Esophagus (tissue), 2 donors: ENCODE measurements at regions not wholly inside any gene's neighbourhood (a gene's known extent, or its start where the extent isn't known, plus 50 kb on each side); places are given as distances from the start of the nearest gene placed in this dataset.

Experiments used
- H3K27ac ChIP-seq, 2 donors: one replicate each; pipeline ENCODE4 v1.5.1; 2013; ENCODE audit warnings: low read depth in 2 of 2, mild to moderate bottlenecking in 2 of 2, inconsistent platforms in 1 of 2, low read length in 1 of 2, moderate library complexity in 1 of 2
- H3K27me3 ChIP-seq, 2 donors: one replicate each; pipeline ENCODE4 v1.6.1; 2013; ENCODE audit warnings: low read length in 2 of 2, control low read depth in 1 of 2, mild to moderate bottlenecking in 1 of 2; ENCODE audit not compliant: insufficient read depth in 2 of 2, control insufficient read depth in 1 of 2
- H3K36me3 ChIP-seq, 2 donors: one replicate each; pipeline ENCODE4 v1.6.1; 2013; ENCODE audit warnings: low read length in 1 of 2; ENCODE audit not compliant: control insufficient read depth in 2 of 2, insufficient read depth in 2 of 2
- H3K4me1 ChIP-seq, 2 donors: one replicate each; pipeline ENCODE4 v1.6.1; 2013; ENCODE audit warnings: low read length in 1 of 2; ENCODE audit not compliant: control insufficient read depth in 2 of 2, insufficient read depth in 2 of 2
- H3K4me3 ChIP-seq, 2 donors: one replicate each; pipeline ENCODE4 v1.5.1; 2013; ENCODE audit warnings: low read length in 2 of 2, mild to moderate bottlenecking in 2 of 2, low read depth in 1 of 2, moderate library complexity in 1 of 2
- H3K9me3 ChIP-seq, 2 donors: one replicate each; pipeline ENCODE4 v1.6.1; 2013; ENCODE audit warnings: mild to moderate bottlenecking in 2 of 2, low read depth in 1 of 2, low read length in 1 of 2, moderate library complexity in 1 of 2; ENCODE audit not compliant: control insufficient read depth in 2 of 2, insufficient read depth in 1 of 2
- WGBS, 2 donors: extraction: QIAGEN DNeasy Blood & Tissue Kit; methylation state at CpG; one replicate each; pipeline ENCODE4 v1.1.7; 2013; 5-methylcytosine and 5-hydroxymethylcytosine counted together
- donor health status: healthy with polysubstance abuse.
- donor health status: Bipolar disorder and iron deficiency.

- Histone ChIP-seq H3K4me1 (peaks cover 0 to under 1% of the 10 kb centered on the region in 2 donors), H3K4me3 (no peak overlapping the region), H3K36me3 (no peaks in the 10 kb centered on the region), H3K27me3 (no peaks in the 10 kb centered on the region), H3K9me3 (no peaks in the 10 kb centered on the region), H3K27ac (peak overlapping the region in 1 of 2 donors; percentile 21)
- 58 to 65% methylated on average over 8 of the region's 8 CpGs for WGBS, 2 donors
Measured at GRCh38 chr7:17674166-17674942, 265.9 kb downstream of the SNX13 start.

DNA sequence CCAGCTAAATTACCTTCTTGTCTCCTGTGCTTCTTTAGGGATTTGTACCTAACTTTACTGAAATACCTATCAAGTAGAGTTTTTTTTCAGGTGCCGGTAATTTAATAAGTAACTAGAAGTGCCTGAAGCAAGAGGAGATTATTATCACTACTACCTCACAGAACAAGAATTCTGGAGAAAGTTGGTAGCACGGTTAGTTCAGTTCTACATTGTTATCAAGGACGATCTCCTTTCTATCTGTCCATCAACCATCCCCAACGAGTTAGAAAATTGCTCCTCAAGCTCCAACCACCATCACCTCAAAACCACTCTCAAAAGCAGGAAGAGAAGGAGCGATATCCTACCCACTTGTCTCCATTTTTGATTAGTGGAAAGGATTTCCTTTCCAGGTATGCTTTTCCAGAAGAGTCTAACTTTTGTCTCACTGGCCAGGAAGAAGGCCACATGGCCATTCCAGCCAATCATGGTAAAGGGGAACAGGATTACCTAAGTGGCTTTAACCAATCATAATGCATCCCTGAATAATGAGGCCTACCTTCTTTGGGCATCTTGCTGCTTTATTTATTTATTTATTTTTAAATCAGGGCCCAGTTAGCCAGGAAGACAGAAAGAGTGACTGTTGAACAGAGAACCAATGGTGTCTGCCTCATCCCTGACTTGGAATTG, 265.2 kb downstream of the SNX13 start:
- Histone ChIP-seq H3K4me3 (no peak overlapping the region), H3K9me3 (no peaks in the 10 kb centered on the region), H3K36me3 (no peaks in the 10 kb centered on the region), H3K27ac (no peak overlapping the region), H3K27me3 (no peaks in the 10 kb centered on the region), H3K4me1 (peaks cover 0 to 4% of the 10 kb centered on the region in 2 donors)
- WGBS, 2 donors, result 65 to 72% methylated on average over 5 of the region's 5 CpGs

DNA sequence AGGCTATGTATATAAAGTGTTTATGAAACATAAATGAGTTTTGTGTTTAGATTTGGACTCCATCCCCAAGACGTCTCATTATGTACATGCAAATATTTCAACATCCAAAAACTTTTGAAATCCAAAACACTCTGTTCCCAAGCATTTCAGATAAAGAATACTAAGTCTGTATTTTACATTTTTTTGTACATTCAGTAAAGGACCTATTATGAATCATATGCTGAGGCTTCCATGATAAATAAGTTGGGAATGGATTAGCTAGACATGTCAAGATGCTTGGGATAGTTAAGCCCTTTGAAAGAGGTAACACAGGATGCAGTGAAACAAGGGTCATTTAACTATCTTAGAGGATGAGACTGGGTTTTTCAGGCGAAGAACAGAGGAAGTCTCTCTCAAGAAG, 262.9 kb downstream of the SNX13 start:
- H3K4me1 ChIP-seq, result peaks cover 0 to 4% of the 10 kb centered on the region in 2 donors
- H3K36me3 ChIP-seq, result no peaks in the 10 kb centered on the region
- WGBS, 2 donors, result 75 to 82% methylated on average over 2 of the region's 2 CpGs
- no peak overlapping the region for H3K4me3 ChIP-seq
- H3K27ac ChIP-seq, result no peak overlapping the region
- no peaks in the 10 kb centered on the region for H3K27me3 ChIP-seq
- no peaks in the 10 kb centered on the region for H3K9me3 ChIP-seq

GRCh38 chr7:17678896-17679295, 261.4 kb downstream of the SNX13 start:
- no peaks in the 10 kb centered on the region for H3K9me3 ChIP-seq
- no peaks in the 10 kb centered on the region for H3K36me3 ChIP-seq
- peaks cover 0 to 4% of the 10 kb centered on the region in 2 donors for H3K4me1 ChIP-seq
- H3K27ac ChIP-seq, result no peak overlapping the region
- 97 to 98% methylated on average over 2 of the region's 2 CpGs for WGBS, 2 donors
- no peak overlapping the region for H3K4me3 ChIP-seq
- H3K27me3 ChIP-seq, result no peaks in the 10 kb centered on the region

- Histone ChIP-seq H3K4me3 (no peak overlapping the region), H3K36me3 (no peaks in the 10 kb centered on the region), H3K27me3 (no peaks in the 10 kb centered on the region), H3K27ac (peak overlapping the region in 1 of 2 donors; percentile 7), H3K4me1 (peaks cover 0 to 4% of the 10 kb centered on the region in 2 donors), H3K9me3 (no peaks in the 10 kb centered on the region)
- 62 to 65% methylated on average over 4 of the region's 4 CpGs for WGBS, 2 donors
Measured at GRCh38 chr7:17679458-17679857, 260.8 kb downstream of the SNX13 start.

DNA sequence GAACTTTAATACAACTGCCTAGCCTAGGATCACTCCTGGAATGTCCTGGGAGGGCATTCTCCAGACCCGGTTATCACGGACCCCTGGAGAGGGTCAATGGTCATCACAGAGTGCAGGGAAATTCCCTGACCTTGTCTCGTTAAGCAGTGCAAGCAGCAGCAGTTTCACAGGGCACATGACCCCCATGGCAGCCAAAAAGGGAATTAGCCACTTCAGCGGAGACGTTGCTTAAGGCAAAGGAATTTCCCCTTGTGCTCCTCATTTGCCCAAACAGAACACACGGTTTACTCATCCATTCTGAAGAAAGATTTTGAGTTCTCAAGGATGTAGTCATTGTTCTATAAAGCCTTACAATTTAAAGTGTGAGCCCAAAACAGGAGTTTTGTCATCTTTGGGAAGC, 260.3 kb downstream of the SNX13 start:
- Histone ChIP-seq H3K27me3 (no peaks in the 10 kb centered on the region), H3K27ac (peak overlapping the region in 1 of 2 donors; percentile 55), H3K9me3 (no peaks in the 10 kb centered on the region), H3K4me3 (no peak overlapping the region), H3K36me3 (no peaks in the 10 kb centered on the region), H3K4me1 (peaks cover 0 to 4% of the 10 kb centered on the region in 2 donors)
- WGBS, 2 donors, result 19 to 20% methylated on average over 6 of the region's 6 CpGs

- no peaks in the 10 kb centered on the region for H3K9me3 ChIP-seq
- 24 to 27% methylated on average over 5 of the region's 5 CpGs for WGBS, 2 donors
- H3K27ac ChIP-seq, result no peak overlapping the region
- no peaks in the 10 kb centered on the region for H3K36me3 ChIP-seq
- H3K4me1 ChIP-seq, result peaks cover 0 to 4% of the 10 kb centered on the region in 2 donors
- no peaks in the 10 kb centered on the region for H3K27me3 ChIP-seq
- no peak overlapping the region for H3K4me3 ChIP-seq
Measured at GRCh38 chr7:17680943-17681351, 259.3 kb downstream of the SNX13 start.

- peaks cover 0 to 4% of the 10 kb centered on the region in 2 donors for H3K4me1 ChIP-seq
- H3K9me3 ChIP-seq, result no peaks in the 10 kb centered on the region
- H3K27ac ChIP-seq, result no peak overlapping the region
- no peaks in the 10 kb centered on the region for H3K36me3 ChIP-seq
- 72 to 81% methylated on average over 4 of the region's 4 CpGs for WGBS, 2 donors
- no peaks in the 10 kb centered on the region for H3K27me3 ChIP-seq
- no peak overlapping the region for H3K4me3 ChIP-seq
Measured at GRCh38 chr7:17681965-17682364, 258.3 kb downstream of the SNX13 start.

DNA sequence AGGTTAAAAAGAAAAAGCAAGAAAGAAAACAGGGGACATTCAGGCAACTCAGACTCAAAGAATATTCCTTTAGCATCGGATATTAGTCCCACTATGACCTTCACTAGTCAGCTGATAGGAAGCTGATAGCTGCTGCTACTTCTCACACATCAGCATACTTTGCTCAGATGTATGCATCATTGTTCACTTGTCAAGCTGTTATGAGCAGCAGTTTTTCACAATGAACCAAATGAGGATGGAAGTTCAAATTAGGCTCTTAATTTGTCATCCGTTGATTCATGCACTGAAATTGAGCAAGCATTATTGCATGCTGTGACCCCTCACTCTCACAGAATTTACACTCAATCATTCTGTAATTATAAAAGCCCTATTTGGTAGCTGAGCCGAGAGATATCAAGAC, 257.7 kb downstream of the SNX13 start:
- Histone ChIP-seq H3K9me3 (no peaks in the 10 kb centered on the region), H3K27me3 (no peaks in the 10 kb centered on the region), H3K4me3 (no peak overlapping the region), H3K4me1 (peaks cover 0 to 4% of the 10 kb centered on the region in 2 donors), H3K27ac (no peak overlapping the region), H3K36me3 (no peaks in the 10 kb centered on the region)
- WGBS, 2 donors, result 76 to 79% methylated on average over 3 of the region's 3 CpGs
